NCI-H82 treated with DMSO at 0.1 percent for 48 hours (cell line): ENCODE measurements at regions not wholly inside any gene's neighbourhood (a gene's known extent, or its start where the extent isn't known, plus 50 kb on each side); places are given as distances from the start of the nearest gene placed in this dataset.

ENCODE experiments used
- DNase-seq: peaks from one replicate; lab custom pipeline; 2025; ENCODE audit not compliant: unreplicated experiment; lab: John Stamatoyannopoulos, UW

GRCh38 chr7:25876092-25876491, 275.9 kb upstream of the NFE2L3 start:
- no peak for DNase-seq

- DNase-seq: peak; percentile 94
These were observed 273.9 kb upstream of the NFE2L3 start for GRCh38 chr7:25877802-25878789.

GRCh38 chr7:25879799-25880198, 272.2 kb upstream of the NFE2L3 start:
- DNase-seq: no peak

GRCh38 chr7:25881317-25882037, 270.5 kb upstream of the NFE2L3 start:
- no peak for DNase-seq

- no peak for DNase-seq
These were observed 269.7 kb upstream of the NFE2L3 start for GRCh38 chr7:25882151-25882773.

- no peak for DNase-seq
These were observed 267.7 kb upstream of the NFE2L3 start for GRCh38 chr7:25884265-25884828.

- peak; percentile 41 for DNase-seq
These were observed 266.9 kb upstream of the NFE2L3 start for GRCh38 chr7:25885057-25885576.

- DNase-seq: peak; percentile 43
These were observed 265.4 kb upstream of the NFE2L3 start for GRCh38 chr7:25886387-25887240.

- DNase-seq: no peak
These were observed 264.7 kb upstream of the NFE2L3 start for GRCh38 chr7:25887266-25887665.

GRCh38 chr7:25887795-25888559, 264.0 kb upstream of the NFE2L3 start:
- no peak for DNase-seq

GRCh38 chr7:25889765-25890164, 262.2 kb upstream of the NFE2L3 start:
- DNase-seq: no peak

- no peak for DNase-seq
These were observed 260.4 kb upstream of the NFE2L3 start for GRCh38 chr7:25891591-25891990.

GRCh38 chr7:25893436-25893835, 258.6 kb upstream of the NFE2L3 start:
- no peak for DNase-seq

GRCh38 chr7:25894002-25894901, 257.7 kb upstream of the NFE2L3 start:
- DNase-seq: peak; percentile 29

- no peak for DNase-seq
These were observed 256.9 kb upstream of the NFE2L3 start for GRCh38 chr7:25894902-25895791.

- DNase-seq: no peak
These were observed 256.2 kb upstream of the NFE2L3 start for GRCh38 chr7:25895792-25896171.

- DNase-seq: no peak
These were observed 254.7 kb upstream of the NFE2L3 start for GRCh38 chr7:25897261-25897782.
